HG02885 (cell line): ENCODE measurements at regions not wholly inside any gene's neighbourhood (a gene's known extent, or its start where the extent isn't known, plus 50 kb on each side); places are given as distances from the start of the nearest gene placed in this dataset.

ENCODE experiments used
- ATAC-seq: cut with Tn5 transposase; IDR thresholded peaks from one replicate; pipeline ENCODE4 v1.9.1; 2021; ENCODE audit warnings: mild to moderate bottlenecking; ENCODE audit not compliant: unreplicated experiment, poor library complexity

DNA sequence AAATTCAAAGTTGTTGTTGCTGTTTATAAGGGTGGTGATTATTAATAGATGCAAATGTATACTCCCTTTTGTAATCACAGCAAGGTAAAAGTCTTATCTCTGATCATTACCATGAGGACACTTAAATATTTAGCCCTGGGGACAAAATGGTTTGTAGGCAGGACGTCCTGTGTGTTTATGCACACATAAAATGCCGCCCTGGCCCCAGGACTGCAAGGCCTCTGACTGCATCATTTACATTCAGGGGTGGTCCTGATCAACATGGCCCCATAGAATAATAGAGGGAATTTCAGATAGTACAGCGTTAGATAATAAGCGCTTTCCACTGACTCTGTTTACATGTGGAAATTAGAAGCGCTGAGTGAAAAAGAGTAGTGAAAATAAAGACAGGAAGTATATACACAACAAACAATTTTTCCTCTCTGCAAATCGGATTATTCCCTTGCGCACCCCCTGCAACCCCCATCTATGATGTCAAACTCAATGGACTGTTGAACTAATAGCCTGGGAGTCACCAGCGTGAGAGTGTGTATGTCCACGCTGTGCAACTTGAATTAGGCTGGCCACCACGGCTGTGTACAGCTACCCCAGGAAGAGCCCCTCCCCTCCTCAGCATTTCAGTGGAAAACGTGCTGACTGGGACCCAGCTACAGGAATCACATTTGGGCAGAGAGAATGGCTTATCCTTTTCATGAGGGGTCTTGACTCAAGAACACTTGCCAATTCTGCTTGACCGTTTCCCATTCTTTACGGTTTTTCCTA is 291.5 kb downstream of the SOX11 start:
- ATAC-seq, result no peak

DNA sequence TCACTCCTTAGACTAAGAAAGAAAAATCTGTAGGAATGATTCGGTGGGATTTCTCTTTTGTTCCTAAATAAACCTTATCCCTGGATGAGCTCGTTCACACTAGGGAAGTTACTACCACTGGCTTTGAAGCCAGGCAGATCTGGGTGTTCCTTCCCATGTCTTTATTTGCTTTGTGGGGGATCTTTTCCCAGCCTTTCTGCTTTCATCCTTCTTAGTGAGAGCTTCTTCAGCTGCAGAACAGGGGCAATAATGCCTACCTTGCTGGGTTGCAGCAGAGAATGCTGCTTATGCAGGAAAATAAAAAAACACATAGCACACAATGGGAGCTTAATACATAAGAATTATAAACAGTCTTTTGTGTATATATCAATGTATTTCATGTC is 292.1 kb downstream of the SOX11 start:
- ATAC-seq, result no peak

DNA sequence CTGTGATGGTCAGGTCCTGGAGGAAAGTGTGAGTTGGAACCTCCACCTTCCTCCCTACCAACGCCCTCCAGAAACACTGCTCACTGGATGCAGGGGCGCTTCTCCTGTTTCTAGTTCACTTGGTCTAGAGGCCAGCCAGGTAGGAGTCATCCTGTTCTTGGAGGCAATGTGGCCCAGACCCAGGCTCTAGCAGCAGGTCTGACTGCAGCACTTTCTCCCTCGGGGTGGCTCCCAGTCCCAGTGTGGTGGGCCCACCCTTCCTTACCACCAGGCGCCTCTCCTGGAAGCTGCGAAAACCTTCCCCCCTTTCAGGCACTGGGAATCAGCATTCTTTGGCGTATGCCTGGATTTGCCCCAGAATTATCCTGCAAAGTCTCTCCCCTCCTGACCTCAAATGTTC is 292.8 kb downstream of the SOX11 start:
- ATAC-seq, result no peak

DNA sequence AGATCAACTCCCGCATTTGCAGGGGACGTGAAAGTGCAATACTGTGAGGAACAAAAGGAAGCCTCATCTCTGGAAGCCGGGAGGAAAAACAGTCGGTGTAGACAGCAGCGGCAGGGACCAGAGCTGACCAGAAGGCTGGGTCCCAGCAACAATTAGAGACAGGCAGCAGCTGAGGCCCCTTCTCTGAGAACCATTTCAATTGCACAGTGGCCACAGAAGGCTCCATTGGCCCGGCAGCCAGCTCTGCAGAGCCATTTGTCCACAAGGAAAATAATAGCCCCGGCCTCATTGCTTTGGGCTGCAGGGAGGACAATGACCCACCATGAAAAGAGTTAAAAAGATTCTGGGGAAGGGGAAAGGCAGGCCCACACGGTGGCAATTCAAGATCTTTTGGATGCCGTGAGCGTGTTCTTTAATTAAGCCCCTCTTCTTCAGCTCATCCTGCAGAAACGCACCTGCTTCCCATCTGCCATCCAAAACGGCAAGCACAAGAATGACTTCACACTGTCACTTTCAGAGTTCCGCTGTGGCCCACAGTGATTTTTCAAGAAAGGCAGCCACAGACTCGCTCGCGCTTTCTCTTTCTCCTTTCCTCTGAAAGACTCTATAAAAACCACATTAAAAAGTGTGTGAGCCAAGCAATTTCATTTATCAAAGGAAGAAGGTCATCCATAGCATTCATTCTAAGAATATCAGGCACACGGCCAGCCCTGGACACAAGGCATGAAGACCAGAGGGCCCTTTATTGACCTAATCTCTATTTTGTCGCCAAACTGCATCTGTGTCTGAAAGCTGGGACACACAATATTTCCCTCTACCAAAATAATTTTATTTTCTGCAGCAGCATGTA is 293.6 kb downstream of the SOX11 start:
- ATAC-seq, result no peak

DNA sequence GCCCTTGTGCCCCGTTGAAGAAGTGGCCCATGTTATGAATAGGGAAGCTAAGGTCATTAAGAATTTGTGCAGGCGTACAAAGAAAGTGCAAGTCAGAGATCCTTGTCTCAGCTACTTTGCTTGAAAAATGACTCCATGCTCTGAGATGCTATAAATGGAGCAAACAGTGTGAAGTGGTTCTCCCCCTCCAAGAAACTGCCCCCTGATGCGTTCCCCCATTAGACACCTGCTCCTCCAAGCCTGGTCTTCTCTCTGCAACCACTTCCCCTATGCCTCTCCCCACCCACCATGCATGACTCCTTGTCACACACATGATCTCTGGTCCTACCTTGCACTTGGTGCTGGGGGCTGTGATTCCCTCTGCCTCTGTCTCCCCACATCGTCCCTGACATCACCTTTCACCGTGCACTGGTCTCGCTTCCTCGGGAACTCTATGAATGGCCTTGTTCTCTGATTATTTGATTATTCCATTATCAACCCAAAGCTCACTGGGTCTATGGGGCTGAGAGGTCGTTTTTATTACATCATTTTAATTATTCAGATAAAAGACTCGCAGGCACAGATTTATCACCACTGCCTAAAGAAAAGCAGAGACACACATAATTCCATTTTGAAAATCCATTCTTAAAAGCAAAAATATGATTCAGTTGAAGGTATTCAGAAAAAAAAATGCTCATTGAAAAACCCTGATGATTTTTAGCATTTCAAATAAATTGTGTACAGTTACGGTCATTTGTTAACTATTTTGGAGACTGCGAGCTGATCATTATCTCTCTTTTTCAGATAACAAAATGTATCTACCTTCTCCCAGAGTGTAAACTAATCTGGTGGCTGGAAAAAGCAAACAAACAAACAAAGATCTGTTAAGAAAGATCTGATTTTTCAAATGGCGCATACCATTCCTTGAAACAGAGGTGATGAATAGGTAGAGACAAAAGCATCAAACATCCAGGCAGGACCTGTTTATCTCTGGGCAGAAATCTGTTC is 294.9 kb downstream of the SOX11 start:
- no peak for ATAC-seq

DNA sequence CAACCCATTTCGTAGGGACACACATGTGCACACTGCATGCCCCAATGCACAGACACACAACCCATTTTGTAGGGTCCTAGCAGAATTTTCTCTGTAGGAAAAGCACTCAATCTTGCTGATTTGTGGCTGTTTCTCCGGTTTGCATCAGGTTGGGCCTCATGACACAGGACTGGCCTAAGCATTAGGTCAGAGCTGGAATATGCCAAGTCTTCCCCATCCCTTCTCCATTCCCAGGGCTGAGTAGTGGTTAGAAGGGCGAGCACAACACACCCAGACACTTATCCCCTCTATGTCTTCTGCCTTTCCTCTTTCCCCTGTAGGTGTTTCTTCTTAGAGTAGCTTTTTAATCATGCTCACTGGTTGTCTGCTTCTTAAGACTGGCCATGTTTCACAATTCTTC is 295.9 kb downstream of the SOX11 start:
- no peak for ATAC-seq

DNA sequence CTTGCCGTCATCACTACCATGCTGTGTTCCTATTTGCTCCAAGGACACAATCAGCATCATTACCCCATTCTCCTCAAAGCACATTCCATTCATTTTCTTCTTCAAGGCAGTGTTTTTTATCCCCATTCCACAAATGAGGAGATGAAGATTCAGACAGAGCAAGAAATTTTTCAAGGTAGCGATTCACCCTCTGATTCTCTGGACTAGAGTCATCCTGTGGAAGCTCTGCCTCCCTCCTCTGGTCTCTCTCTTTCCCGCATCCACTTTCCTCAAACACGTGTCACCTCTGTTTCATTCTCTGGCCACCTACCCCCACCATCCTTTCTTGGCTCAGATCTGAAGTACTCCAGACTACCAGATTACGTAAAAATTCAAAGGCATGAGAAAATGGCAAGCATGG is 297.9 kb downstream of the SOX11 start:
- ATAC-seq, result no peak

DNA sequence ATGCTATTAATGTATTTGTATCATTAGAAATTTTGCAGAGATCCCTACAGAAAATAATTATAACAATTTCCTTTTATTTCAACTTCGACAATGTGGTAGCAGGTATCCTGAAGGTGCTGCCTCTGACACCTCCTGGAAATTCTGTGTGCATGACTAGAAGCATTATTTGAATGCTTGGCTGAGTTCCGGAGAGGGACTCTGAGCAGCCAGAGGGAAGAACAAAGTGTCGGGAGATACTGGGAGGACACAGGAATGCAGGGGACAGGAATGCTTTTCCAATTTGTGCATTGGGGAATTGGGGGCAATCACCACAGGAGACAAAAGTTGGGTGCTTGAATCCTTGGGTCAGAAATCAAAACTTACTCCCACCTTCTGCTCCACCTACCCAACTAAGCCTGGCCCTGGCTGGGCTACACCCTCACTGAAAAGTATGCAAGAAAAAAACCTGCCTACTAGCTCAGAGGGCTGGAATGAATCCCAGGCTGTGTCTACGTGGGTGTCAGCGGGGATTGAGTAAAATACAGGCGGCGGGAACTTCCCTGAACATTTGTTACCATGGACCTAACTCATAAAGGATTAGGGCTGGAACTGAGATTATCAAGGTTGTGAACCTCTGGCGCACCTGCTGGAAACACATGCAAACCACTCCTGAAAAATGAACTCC is 299.3 kb downstream of the SOX11 start:
- ATAC-seq, result no peak

DNA sequence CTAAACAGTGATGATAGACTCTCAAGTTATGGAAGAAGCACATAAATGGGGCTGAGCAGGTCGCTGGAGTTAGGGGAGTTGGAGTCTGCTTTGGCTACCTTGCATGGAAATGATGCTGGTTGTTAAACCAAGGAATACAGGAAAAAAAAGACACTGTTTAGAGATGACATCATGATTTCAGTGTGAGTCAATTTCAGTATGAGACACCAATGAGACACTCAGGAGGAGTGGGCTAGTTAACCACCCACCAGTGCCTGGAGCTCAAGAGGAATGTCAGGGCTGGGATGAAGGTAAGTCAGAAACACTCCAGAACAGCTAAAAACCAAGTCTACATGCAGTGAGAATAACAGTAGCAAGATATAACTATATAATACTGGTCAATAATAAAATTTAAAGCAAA is 303.6 kb downstream of the SOX11 start:
- ATAC-seq, result no peak

DNA sequence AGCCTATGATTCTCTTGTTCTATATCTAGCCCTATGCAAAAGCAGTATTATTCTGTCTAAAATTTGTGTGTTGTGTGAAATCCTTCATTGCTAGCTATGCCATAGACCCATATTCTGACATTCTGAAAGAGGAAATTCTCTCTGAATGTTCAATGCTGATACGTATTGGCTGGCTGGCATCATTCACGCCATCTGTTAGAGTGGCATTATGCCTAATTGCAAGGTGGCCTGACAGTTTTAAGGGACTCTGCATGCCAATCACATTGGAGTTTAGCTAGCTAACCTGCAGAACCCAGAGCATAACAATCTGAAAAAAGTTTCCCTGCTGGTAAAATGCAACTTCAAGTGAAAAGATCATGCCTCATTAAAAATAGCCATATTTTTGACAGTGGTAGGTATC is 316.0 kb downstream of the SOX11 start:
- ATAC-seq, result no peak

DNA sequence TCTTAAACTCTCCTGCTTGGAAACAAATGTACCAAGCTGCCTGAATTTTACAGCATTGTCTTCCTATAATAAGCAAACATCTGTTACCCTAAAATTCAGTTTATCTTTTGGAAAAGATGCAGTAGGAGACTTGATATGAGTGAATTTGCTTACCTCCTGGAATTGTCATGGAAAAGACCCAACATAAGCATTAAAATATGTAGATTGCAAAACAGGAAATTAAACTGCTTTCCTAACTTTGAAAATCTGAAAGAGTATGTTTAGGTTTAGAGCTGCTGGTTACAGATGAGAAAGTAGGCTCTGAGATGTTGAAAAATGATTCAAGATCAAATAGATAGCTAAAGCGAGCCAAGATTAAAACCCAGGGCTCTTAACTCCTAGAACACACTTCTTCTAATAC is 316.5 kb downstream of the SOX11 start:
- no peak for ATAC-seq

DNA sequence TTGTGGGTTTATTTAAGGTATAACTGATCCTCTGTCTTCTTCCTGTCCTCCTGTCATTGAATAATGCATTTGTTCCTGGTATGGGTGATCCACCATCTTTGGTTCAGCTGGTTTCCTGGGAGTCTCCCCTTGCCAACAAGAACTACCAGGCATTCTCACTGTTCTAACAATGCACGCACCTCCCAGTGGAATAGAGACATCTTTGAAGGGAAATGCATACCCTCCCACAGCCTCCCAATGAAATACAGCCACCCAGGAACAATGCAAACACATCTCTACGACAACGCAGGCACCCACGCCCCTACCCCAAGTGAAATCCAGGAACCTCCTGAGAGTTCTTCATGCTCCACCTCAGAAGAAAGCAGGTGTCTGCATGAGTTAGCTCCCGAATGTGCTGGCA is 318.0 kb downstream of the SOX11 start:
- ATAC-seq, result no peak

DNA sequence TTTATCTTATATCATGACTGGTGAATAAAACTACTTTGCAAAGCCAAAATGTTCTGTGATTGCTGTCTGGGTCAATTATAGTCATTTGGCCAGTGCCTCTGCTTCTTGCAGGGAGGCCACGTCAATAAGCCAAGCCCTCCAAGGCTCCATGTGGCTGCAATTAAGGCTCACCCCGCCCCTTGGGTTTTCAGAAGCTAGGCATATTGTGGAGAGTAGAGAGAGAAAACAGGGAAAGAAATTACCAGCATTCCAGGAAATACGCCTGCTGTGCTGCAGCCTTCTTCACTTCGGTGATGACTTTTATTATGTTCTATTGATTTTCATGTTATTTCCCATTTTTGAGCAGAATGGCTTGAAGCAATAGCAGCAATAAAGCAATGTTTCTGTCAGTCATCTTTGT is 319.7 kb downstream of the SOX11 start:
- no peak for ATAC-seq

DNA sequence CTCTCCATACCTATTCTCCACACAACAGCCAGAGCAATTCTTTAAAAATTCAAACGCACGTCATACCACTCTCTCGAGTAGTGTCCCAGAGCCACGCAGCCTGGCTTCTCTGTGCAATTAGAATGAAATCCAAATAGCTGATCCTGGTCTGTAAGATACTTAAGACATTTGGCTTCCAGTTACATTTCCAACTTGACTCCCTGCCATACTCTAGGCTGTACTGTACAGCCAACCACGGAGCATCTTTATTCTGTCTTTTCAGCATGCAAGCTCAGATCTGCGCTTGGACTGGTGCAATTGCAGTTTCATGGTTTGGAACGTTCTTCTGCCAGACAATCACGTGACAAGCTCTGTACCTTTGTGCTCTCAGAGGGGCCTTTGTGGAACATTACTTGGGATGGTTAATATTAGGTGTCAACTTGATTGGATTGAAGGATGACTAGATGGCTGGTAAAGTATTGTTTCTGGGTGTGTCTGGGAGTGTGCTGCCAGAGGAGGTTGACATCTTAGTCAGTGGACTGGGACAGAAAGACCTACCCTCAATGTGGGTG is 325.6 kb downstream of the SOX11 start:
- no peak for ATAC-seq

DNA sequence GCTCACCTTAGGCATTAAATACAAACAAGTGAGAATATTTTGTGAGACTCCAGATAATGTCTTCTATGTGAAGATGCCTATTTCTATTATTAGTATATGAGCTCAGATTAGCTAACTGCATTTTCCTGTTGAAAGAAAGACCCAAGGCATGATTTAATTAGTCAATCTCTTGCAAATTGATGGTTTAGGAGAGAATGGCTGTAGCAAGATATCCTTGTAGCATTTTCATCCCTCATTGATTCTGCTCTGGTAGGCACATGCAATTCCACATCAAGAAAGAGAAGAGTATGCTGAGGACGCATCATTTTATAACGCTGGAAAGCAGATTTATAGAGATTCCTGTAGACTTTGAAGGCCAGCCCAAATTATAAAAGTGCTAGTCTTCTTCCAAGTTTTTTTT is 332.0 kb downstream of the SOX11 start:
- ATAC-seq, result no peak

DNA sequence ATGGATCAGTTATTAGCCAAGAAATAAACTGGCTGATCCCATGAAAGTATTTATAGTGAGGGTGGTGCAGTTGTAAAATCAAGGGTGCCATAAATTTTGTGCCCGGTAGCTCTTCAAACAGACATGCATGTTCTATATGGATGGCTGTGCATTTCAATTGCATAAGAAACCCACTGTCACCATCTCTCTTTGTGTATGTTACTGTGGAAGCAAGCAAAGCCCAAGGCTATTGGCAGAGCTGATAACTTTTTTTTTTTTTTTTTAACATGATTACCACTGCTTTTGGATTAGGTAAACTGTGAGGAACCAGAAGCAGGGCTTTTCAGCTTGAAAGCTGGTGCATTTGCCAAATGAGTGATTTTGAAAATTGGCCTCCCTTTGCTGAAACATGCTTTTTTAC is 332.6 kb downstream of the SOX11 start:
- ATAC-seq, result no peak

DNA sequence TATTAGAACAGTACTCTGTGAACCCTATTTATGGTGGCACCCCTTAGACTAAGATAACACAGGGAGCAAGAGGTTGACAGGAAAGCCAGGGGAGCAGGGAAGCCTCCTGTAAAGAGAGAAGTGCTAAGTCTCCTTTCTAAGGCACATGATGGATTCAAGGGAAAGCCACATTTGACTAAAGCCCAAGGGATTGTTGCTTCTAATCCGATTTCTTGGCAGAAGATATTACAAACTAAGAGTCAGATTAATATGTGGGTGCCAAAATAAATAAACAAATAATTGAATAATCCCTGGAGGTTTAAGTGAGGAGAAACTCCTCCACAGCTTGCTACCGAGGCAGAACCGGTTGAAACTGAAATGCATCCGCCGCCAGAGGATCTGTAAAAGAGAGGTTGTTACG is 333.2 kb downstream of the SOX11 start:
- ATAC-seq, result no peak

DNA sequence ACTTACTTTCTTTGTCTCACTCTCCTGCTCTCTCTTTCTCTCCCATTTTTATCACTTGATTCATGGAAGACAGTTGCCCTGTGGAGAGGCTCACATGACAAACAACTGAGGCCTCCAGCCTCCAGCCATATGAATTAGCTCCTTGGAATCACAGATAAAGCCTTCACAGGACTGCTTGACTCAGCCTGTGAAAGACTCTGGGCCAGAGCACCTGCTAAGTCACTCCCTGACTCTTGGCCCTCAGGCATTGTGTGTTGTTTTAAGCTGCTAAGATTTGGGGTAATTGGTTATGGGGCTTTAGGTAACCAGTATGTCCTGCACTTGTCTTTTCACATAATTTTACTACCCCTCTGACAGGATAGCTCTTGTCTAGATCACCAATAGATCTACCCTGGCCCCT is 334.9 kb downstream of the SOX11 start:
- ATAC-seq, result no peak

DNA sequence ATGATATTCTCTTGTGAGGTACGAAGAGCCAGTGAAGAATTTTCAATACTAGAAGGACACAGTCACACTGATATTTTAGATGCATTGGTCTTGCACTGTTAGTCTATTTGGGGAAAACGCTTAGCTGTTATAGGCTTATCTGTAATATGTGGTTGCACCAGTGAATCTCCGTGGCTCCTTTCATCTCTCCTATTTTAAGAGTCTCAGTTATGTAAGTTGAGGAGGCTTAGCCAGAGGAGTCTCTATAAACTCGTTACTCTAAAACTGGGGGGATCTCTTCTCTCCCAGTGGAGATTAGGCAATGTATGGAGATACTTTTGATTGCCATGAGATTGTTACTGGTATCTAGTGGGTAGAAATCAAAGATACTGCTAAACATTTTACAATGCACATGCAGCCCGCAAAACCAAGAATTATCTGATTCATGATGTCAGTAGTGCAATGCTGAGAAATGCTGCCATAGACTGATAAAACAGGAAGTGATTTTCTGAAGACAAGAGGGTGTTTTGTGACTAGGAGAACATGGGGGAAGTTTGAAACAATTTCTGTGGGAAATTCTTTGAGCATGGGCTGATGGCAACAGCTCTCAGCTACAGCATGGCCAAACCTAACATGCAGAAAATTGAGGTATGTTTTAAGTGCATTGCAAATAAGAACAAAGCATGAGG is 339.1 kb downstream of the SOX11 start:
- ATAC-seq, result no peak
